ENCODE measurements at regions not wholly inside any gene's neighbourhood (a gene's known extent, or its start where the extent isn't known, plus 50 kb on each side); places are given as distances from the start of the nearest gene placed in this dataset.

GRCh38 chr2:19575641-19576040, 217.2 kb upstream of the OSR1 start:
- Histone ChIP-seq H3K9ac (ENCODE audit: low read length) (no peak overlapping the region), H3K9me2 (ENCODE audit: low read depth, low read length) (no peaks in the 10 kb centered on the region), H4K20me1 (ENCODE audit: insufficient read depth, low read length) (no peaks in the 10 kb centered on the region), H3K9me3 (ENCODE audit: low read length) (no peaks in the 10 kb centered on the region), H2AFZ (ENCODE audit: low read length) (no peak overlapping the region), H3K79me2 (ENCODE audit: insufficient read depth, low read length) (no peaks in the 10 kb centered on the region), H3K27me3 (ENCODE audit: insufficient read depth, low read length) (no peaks in the 10 kb centered on the region), H3K27ac (ENCODE audit: low read depth, low read length, poor library complexity, severe bottlenecking) (no peak overlapping the region), H3F3A (ENCODE audit: insufficient read depth, low read length) (no peaks in the 10 kb centered on the region), H3K4me1 (ENCODE audit: insufficient read depth, low read length, severe bottlenecking) (no peaks in the 10 kb centered on the region), H3K4me2 (ENCODE audit: low read length) (no peak overlapping the region), H3K36me3 (ENCODE audit: insufficient read depth, low read length) (no peaks in the 10 kb centered on the region), H3K4me3 (ENCODE audit: low read depth, low read length, poor library complexity, severe bottlenecking) (no peak overlapping the region)
- TF ChIP-seq CTCF (IDR thresholded peaks at IDR 0.05; ENCODE audit: low read length) (no peak), EZH2 (IDR thresholded peaks at IDR 0.05; ENCODE audit: borderline replicate concordance, low read length) (no peak)

- H3K4me2 ChIP-seq (ENCODE audit: low read length): no peak overlapping the region
- no peaks in the 10 kb centered on the region for H3K9me2 ChIP-seq (ENCODE audit: low read depth, low read length)
Measured at GRCh38 chr2:19574778-19575260, 216.4 kb upstream of the OSR1 start.

GRCh38 chr2:19573784-19574183, 215.4 kb upstream of the OSR1 start:
- Histone ChIP-seq H3F3A (ENCODE audit: insufficient read depth, low read length) (no peaks in the 10 kb centered on the region), H3K79me2 (ENCODE audit: insufficient read depth, low read length) (no peaks in the 10 kb centered on the region), H3K9me3 (ENCODE audit: low read length) (no peaks in the 10 kb centered on the region), H3K36me3 (ENCODE audit: insufficient read depth, low read length) (no peaks in the 10 kb centered on the region), H3K4me3 (ENCODE audit: low read depth, low read length, poor library complexity, severe bottlenecking) (no peak overlapping the region), H3K27me3 (ENCODE audit: insufficient read depth, low read length) (no peaks in the 10 kb centered on the region), H3K9me2 (ENCODE audit: low read depth, low read length) (no peaks in the 10 kb centered on the region), H2AFZ (ENCODE audit: low read length) (no peak overlapping the region), H3K4me1 (ENCODE audit: insufficient read depth, low read length, severe bottlenecking) (no peaks in the 10 kb centered on the region), H3K9ac (ENCODE audit: low read length) (no peak overlapping the region), H3K27ac (ENCODE audit: low read depth, low read length, poor library complexity, severe bottlenecking) (no peak overlapping the region), H4K20me1 (ENCODE audit: insufficient read depth, low read length) (no peaks in the 10 kb centered on the region), H3K4me2 (ENCODE audit: low read length) (no peak overlapping the region)
- TF ChIP-seq CTCF (IDR thresholded peaks at IDR 0.05; ENCODE audit: low read length) (no peak), EZH2 (IDR thresholded peaks at IDR 0.05; ENCODE audit: borderline replicate concordance, low read length) (no peak)

More at GRCh38 chr2:19574778-19575260, 216.4 kb upstream of the OSR1 start:
- Histone ChIP-seq H4K20me1 (ENCODE audit: insufficient read depth, low read length) (no peaks in the 10 kb centered on the region), H3K9me3 (ENCODE audit: low read length) (no peaks in the 10 kb centered on the region), H3K27ac (ENCODE audit: low read depth, low read length, poor library complexity, severe bottlenecking) (no peak overlapping the region), H2AFZ (ENCODE audit: low read length) (no peak overlapping the region), H3K9ac (ENCODE audit: low read length) (no peak overlapping the region), H3K79me2 (ENCODE audit: insufficient read depth, low read length) (no peaks in the 10 kb centered on the region), H3F3A (ENCODE audit: insufficient read depth, low read length) (no peaks in the 10 kb centered on the region), H3K4me1 (ENCODE audit: insufficient read depth, low read length, severe bottlenecking) (no peaks in the 10 kb centered on the region), H3K36me3 (ENCODE audit: insufficient read depth, low read length) (no peaks in the 10 kb centered on the region), H3K4me3 (ENCODE audit: low read depth, low read length, poor library complexity, severe bottlenecking) (no peak overlapping the region), H3K27me3 (ENCODE audit: insufficient read depth, low read length) (no peaks in the 10 kb centered on the region)
- TF ChIP-seq CTCF (IDR thresholded peaks at IDR 0.05; ENCODE audit: low read length) (no peak), EZH2 (IDR thresholded peaks at IDR 0.05; ENCODE audit: borderline replicate concordance, low read length) (no peak)

Data from OCI-LY1 (cell line).